IMR-90 (cell line): ENCODE measurements at regions not wholly inside any gene's neighbourhood (a gene's known extent, or its start where the extent isn't known, plus 50 kb on each side); places are given as distances from the start of the nearest gene placed in this dataset.

Experiments
- ATAC-seq: fragments of 200-7000 bp; cut with Tn5 transposase; 2 replicates; pipeline ENCODE4 v1.9.1; 2020; ENCODE audit warnings: low read depth, mild to moderate bottlenecking, moderate library complexity
- BruUV-seq: library from RNA; stranded (reverse); fragments of 400-500 nt; replicated peaks from 2 replicates; lab custom pipeline; 2021; lab: Mats Ljungman, UMichigan
- CTCF ChIA-PET: fragments of 300-600 bp; formaldehyde crosslinking; extraction: SDS; loops from one replicate; lab custom pipeline; 2021; ENCODE audit warnings: antibody characterized with exemption; lab: Yijun Ruan, JAX
- POLR2A ChIA-PET: fragments of 300-600 bp; sonication (Branson Sonifier 250); formaldehyde crosslinking; loops from one replicate; lab custom pipeline; 2022; ENCODE audit warnings: antibody characterized with exemption; ENCODE audit not compliant: unreplicated experiment; lab: Charles Lee
- DNase-seq: peaks from one replicate; pipeline ENCODE4 v3.0.0; 2013
- H2AFZ ChIP-seq: replicated peaks from 2 replicates; pipeline ENCODE3; 2013; ENCODE audit warnings: low read length, mild to moderate bottlenecking; ENCODE audit not compliant: poor library complexity
- H2AK5ac ChIP-seq: 2 replicates; pipeline ENCODE4 v1.6.1; 2013; ENCODE audit warnings: low read depth, low read length, inconsistent platforms
- H2AK9ac ChIP-seq: replicated peaks from 2 replicates; pipeline ENCODE3; 2013; ENCODE audit warnings: mild to moderate bottlenecking, low read depth, low read length, moderate library complexity; ENCODE audit not compliant: poor library complexity
- H2BK120ac ChIP-seq: 2 replicates; pipeline ENCODE4 v1.6.1; 2013; ENCODE audit warnings: low read depth, low read length, inconsistent platforms
- H2BK15ac ChIP-seq: 3 replicates; pipeline ENCODE4 v1.6.1; 2013; ENCODE audit warnings: low read depth, low read length, inconsistent platforms
- H2BK20ac ChIP-seq: 2 replicates; pipeline ENCODE4 v1.6.1; 2013; ENCODE audit warnings: low read depth, mild to moderate bottlenecking, inconsistent platforms, low read length, moderate library complexity
- H2BK5ac ChIP-seq: 2 replicates; pipeline ENCODE4 v1.6.1; 2013; ENCODE audit warnings: mild to moderate bottlenecking, low read depth, low read length, inconsistent platforms; ENCODE audit not compliant: poor library complexity, severe bottlenecking
- H3K14ac ChIP-seq: replicated peaks from 2 replicates; pipeline ENCODE4 v1.6.1; 2013; ENCODE audit warnings: low read depth, low read length, inconsistent platforms
- H3K18ac ChIP-seq: 2 replicates; pipeline ENCODE4 v1.6.1; 2013; ENCODE audit warnings: low read depth, low read length, control low read depth
- H3K23ac ChIP-seq: 2 replicates; pipeline ENCODE4 v1.6.1; 2013; ENCODE audit warnings: low read depth, low read length, inconsistent platforms
- H3K27ac ChIP-seq: 2 replicates; pipeline ENCODE4 v1.5.1; 2013; ENCODE audit warnings: mild to moderate bottlenecking, control low read depth, low read length; ENCODE audit not compliant: insufficient read depth
- H3K27me3 ChIP-seq: 2 replicates; pipeline ENCODE4 v1.6.1; 2013; ENCODE audit warnings: low read length; ENCODE audit not compliant: control insufficient read depth, insufficient read depth
- H3K36me3 ChIP-seq: 2 replicates; pipeline ENCODE4 v1.6.1; 2013; ENCODE audit warnings: low read length, mixed read lengths; ENCODE audit not compliant: control insufficient read depth, insufficient read depth
- H3K4ac ChIP-seq: 2 replicates; pipeline ENCODE4 v1.6.1; 2013; ENCODE audit warnings: low read depth, low read length, inconsistent platforms
- H3K4me1 ChIP-seq: 2 replicates; pipeline ENCODE4 v1.6.1; 2013; ENCODE audit warnings: low read length, mixed read lengths; ENCODE audit not compliant: control insufficient read depth, insufficient read depth
- H3K4me2 ChIP-seq: 2 replicates; pipeline ENCODE4 v1.6.1; 2013; ENCODE audit warnings: low read depth, mild to moderate bottlenecking, control low read depth, low read length, moderate library complexity
- H3K4me3 ChIP-seq: 2 replicates; pipeline ENCODE4 v1.5.1; 2013; ENCODE audit warnings: low read depth, mild to moderate bottlenecking, control low read depth, low read length, moderate library complexity; ENCODE audit not compliant: insufficient read depth
- H3K56ac ChIP-seq: 2 replicates; pipeline ENCODE4 v1.6.1; 2013; ENCODE audit warnings: low read length, inconsistent platforms; ENCODE audit not compliant: insufficient read depth; ENCODE audit errors: extremely low read depth
- H3K79me1 ChIP-seq, 2 experiments: 2 replicates each; pipeline ENCODE4 v1.6.1; 2013; ENCODE audit warnings: low read length in 2 of 2, inconsistent platforms in 1 of 2, low read depth in 1 of 2
- H3K9ac ChIP-seq: 2 replicates; pipeline ENCODE4 v1.6.1; 2013; ENCODE audit warnings: low read depth, low read length, control low read depth
- H3K9me1 ChIP-seq: 2 replicates; pipeline ENCODE4 v1.6.1; 2013; ENCODE audit warnings: low read length, inconsistent platforms; ENCODE audit not compliant: insufficient read depth
- H3K9me3 ChIP-seq: 2 replicates; pipeline ENCODE4 v1.6.1; 2013; ENCODE audit warnings: low read length; ENCODE audit not compliant: control insufficient read depth, insufficient read depth
- H4K20me1 ChIP-seq: 2 replicates; pipeline ENCODE4 v1.6.1; 2013; ENCODE audit warnings: low read length, inconsistent platforms; ENCODE audit not compliant: insufficient read depth
- H4K5ac ChIP-seq: 2 replicates; pipeline ENCODE4 v1.6.1; 2013; ENCODE audit warnings: mild to moderate bottlenecking, low read depth, low read length, control low read depth
- H4K8ac ChIP-seq, 2 experiments: 2 replicates each; pipeline ENCODE4 v1.6.1; 2013; ENCODE audit warnings: low read depth in 2 of 2, low read length in 2 of 2, control low read depth in 1 of 2, inconsistent platforms in 1 of 2
- H4K91ac ChIP-seq: 2 replicates; pipeline ENCODE4 v1.6.1; 2013; ENCODE audit warnings: low read depth, low read length, inconsistent platforms; ENCODE audit not compliant: insufficient read depth
- MXI1 ChIP-seq: IDR thresholded peaks from 2 replicates; pipeline ENCODE4 v1.6.1; 2012; ENCODE audit warnings: low read depth, mild to moderate bottlenecking, low read length, moderate library complexity, borderline replicate concordance
- NFE2L2 ChIP-seq: fragments of 150-350 bp; IDR thresholded peaks from 2 replicates; pipeline ENCODE4 v1.6.1; 2016; ENCODE audit warnings: low read depth, mild to moderate bottlenecking, low read length
- POLR2A ChIP-seq: IDR thresholded peaks from 2 replicates; pipeline ENCODE4 v1.6.1; 2012; ENCODE audit warnings: mild to moderate bottlenecking, low read depth, low read length
- RFX5 ChIP-seq: IDR thresholded peaks from 2 replicates; pipeline ENCODE4 v1.8.0; 2012; ENCODE audit warnings: low read depth, mild to moderate bottlenecking, low read length, moderate library complexity
- WGBS, 2 experiments: methylation state at CpG; one replicate each; pipeline versions ENCODE4 v1.1.5 to v1.1.7; 2013; ENCODE audit warnings: missing lambda C conversion rate in 2 of 2; ENCODE audit not compliant: insufficient read length in 1 of 2; ENCODE audit errors: extremely low coverage in 2 of 2; 5-methylcytosine and 5-hydroxymethylcytosine counted together
- dilution Hi-C: fragments of 300-500 bp; cut with HindIII; formaldehyde crosslinking; loops from one replicate; pipeline ENCODE4 v1.14.3; 2018; ENCODE audit warnings: low sequenced_read_pairs; ENCODE audit not compliant: unreplicated experiment
- in situ Hi-C: fragments of 300-500 bp; cut with MboI; formaldehyde crosslinking; loops from 3 replicates; pipeline ENCODE4 v1.14.3; 2019; ENCODE audit warnings: low sequenced_read_pairs, inconsistent platforms, mixed read lengths
- intact Hi-C: fragments of 100-400 bp; cut with micrococcal nuclease; formaldehyde crosslinking; loops from 2 replicates; pipeline ENCODE4 v1.10.0; 2022

- H2AK5ac ChIP-seq, result no peak overlapping the region
These were observed 564.4 kb upstream of the LINC00305 start for GRCh38 chr18:64713284-64713683.

More at GRCh38 chr18:64713284-64713683, 564.4 kb upstream of the LINC00305 start:
- Histone ChIP-seq H3K36me3 (no peaks in the 10 kb centered on the region), H3K4me3 (no peak overlapping the region), H3K27me3 (no peaks in the 10 kb centered on the region), H3K9ac (no peak overlapping the region), H3K4ac (no peak overlapping the region), H2AK9ac (no peak overlapping the region), H3K9me1 (no peaks in the 10 kb centered on the region), H4K8ac (no peak overlapping the region), H3K14ac (no peak overlapping the region), H3K4me2 (no peak overlapping the region), H2BK5ac (no peak overlapping the region), H4K91ac (no peak overlapping the region), H3K18ac (no peak overlapping the region), H3K23ac (no peak overlapping the region), H3K27ac (no peak overlapping the region), H3K9me3 (peaks cover 10% of the 10 kb centered on the region), H3K56ac (no peak overlapping the region), H2BK120ac (no peak overlapping the region), H3K79me1 (no peaks in the 10 kb centered on the region), H2AFZ (no peak overlapping the region), H3K4me1 (no peaks in the 10 kb centered on the region), H2BK15ac (no peak overlapping the region), H4K20me1 (no peaks in the 10 kb centered on the region), H2BK20ac (no peak overlapping the region), H4K5ac (no peak overlapping the region)
- in situ Hi-C loops (no loop called here), dilution Hi-C loops (no loop called here), intact Hi-C loops (no loop called here)
- TF ChIP-seq MXI1 (no peak), NFE2L2 (no peak), RFX5 (no peak), POLR2A (no peak)
- ATAC-seq (no peak), DNase-seq (no peak)
- ChIA-PET POLR2A (no interaction called here), CTCF (no interaction called here)
- no TSS peak for BruUV-seq
- WGBS, 2 experiments, result 40% methylated on average over 1 of the region's 2 CpGs; no CpG with 5 or more reads in 1 of the 2 experiments
